ENCODE measurements at regions not wholly inside any gene's neighbourhood (a gene's known extent, or its start where the extent isn't known, plus 50 kb on each side); places are given as distances from the start of the nearest gene placed in this dataset.

GRCh38 chr2:104572834-104573233 lies 281.1 kb upstream of the POU3F3 start:
- POLR2A ChIA-PET = no interaction called here

More at GRCh38 chr2:104572834-104573233, 281.1 kb upstream of the POU3F3 start:
- TF ChIP-seq ZNF777 (tag by site-specific recombination; IDR thresholded peaks at IDR 0.05; ENCODE audit: borderline replicate concordance) (no peak), ZNF140 (tag by site-specific recombination; IDR thresholded peaks at IDR 0.05) (no peak), ZNF639 (tag by site-specific recombination; IDR thresholded peaks at IDR 0.05) (no peak), ZNF138 (tag by site-specific recombination; IDR thresholded peaks at IDR 0.05; ENCODE audit: borderline replicate concordance) (no peak), ZNF280C (tag by site-specific recombination; IDR thresholded peaks at IDR 0.05) (no peak), ZFP41 (tag by site-specific recombination; IDR thresholded peaks at IDR 0.05; ENCODE audit: borderline replicate concordance) (no peak), ZSCAN30 (tag by site-specific recombination; IDR thresholded peaks at IDR 0.05) (no peak), ZNF830 (tag by site-specific recombination; IDR thresholded peaks at IDR 0.05; ENCODE audit: low read depth) (no peak), ZNF518A (tag by site-specific recombination; conservative IDR thresholded peaks at IDR 0.05; ENCODE audit: low read depth) (no peak), ZNF398 (tag by site-specific recombination; IDR thresholded peaks at IDR 0.05) (no peak), PRDM6 (tag by site-specific recombination; IDR thresholded peaks at IDR 0.05) (no peak), ZNF121 (tag by site-specific recombination; IDR thresholded peaks at IDR 0.05) (no peak), ZNF624 (tag by site-specific recombination; IDR thresholded peaks at IDR 0.05) (no peak), ZNF660 (tag by site-specific recombination; IDR thresholded peaks at IDR 0.05) (no peak), ZBTB44 (tag by site-specific recombination; IDR thresholded peaks at IDR 0.05) (no peak), FEZF1 (tag by site-specific recombination; IDR thresholded peaks at IDR 0.05) (no peak), ZNF677 (tag by site-specific recombination; IDR thresholded peaks at IDR 0.05) (no peak)
- Histone ChIP-seq H3K36me3 (ENCODE audit: control insufficient read depth in 2 of 2, insufficient read depth in 1 of 2, low read length in 2 of 2) (no peaks in the 10 kb centered on the region), H3K27ac (ENCODE audit: extremely low read depth, low read depth, low read length) (no peak overlapping the region), H3K4me1 (ENCODE audit: control insufficient read depth, insufficient read depth, low read length) (no peaks in the 10 kb centered on the region), H3K4me3 (ENCODE audit: low read depth, low read length) (no peak overlapping the region), H3K9me3 (ENCODE audit: control insufficient read depth, insufficient read depth, low read depth, low read length) (no peaks in the 10 kb centered on the region)
- CTCF ChIA-PET = interaction anchor here (0.5 kb wide), 1 partner anchor 12 kb away, joined by 3 read pairs; no protein-coding TSS in a partner anchor
